GM12873 (cell line): ENCODE measurements at regions not wholly inside any gene's neighbourhood (a gene's known extent, or its start where the extent isn't known, plus 50 kb on each side); places are given as distances from the start of the nearest gene placed in this dataset.

ENCODE experiments used
- CTCF ChIP-seq: IDR thresholded peaks from 2 replicates; pipeline ENCODE4 v1.5.1; 2012; ENCODE audit warnings: low read depth, mild to moderate bottlenecking, moderate library complexity, low read length, control low read depth; ENCODE audit not compliant: insufficient read depth; ENCODE audit errors: missing control alignments

DNA sequence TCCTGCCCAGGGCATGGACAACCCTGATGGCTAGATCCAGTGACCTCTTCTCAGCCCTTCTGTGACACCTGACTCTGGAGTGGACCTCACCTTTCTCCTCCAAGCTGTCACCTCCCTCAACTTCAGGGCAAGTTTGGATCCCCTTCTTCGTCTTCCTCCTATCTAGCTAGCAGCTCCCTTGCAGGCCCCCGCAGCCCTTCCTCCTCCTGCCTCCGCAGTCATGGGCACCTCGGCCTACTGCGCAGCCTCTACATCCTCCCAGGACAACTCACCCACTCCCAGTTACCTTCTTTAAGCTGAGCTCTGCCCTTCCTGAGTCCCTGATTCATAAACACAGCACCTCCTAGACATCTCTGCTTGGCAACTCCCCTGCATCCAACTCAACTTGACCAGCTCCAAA lies 61.3 kb upstream of the ID3 start:
- TF ChIP-seq CTCF = no peak

GRCh38 chr1:23619299-23620188 lies 60.2 kb upstream of the ID3 start:
- no peak for TF ChIP-seq CTCF

GRCh38 chr1:23618586-23619083 lies 59.3 kb upstream of the ID3 start:
- TF ChIP-seq CTCF = no peak

GRCh38 chr1:23617084-23617521 lies 57.8 kb upstream of the ID3 start:
- no peak for TF ChIP-seq CTCF

DNA sequence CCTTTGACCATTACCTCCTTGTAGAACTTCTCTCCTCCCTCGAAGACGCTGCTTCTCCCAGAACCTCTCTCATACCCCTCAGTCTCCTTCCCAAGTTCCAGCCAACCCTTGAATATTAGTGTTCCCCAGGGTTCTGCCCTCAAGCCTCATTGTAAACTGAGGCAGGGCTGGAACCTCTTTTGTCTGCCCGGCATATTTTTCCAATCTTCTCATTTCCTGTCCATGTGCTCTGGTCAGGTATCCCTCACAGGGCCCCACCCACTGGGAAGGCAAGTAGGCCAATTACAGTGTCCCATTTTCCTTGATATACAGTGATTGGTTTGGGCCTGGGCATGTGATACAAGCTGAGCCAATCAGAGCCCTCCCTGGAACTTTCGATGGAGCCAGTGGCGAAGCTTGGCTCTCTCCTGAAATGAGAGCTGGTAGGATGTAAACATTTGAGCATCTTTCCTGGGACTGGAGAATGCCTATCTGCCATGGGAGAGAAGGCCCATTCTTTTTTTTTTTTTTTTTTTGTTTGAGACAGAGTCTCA lies 57.1 kb upstream of the ID3 start:
- no peak for TF ChIP-seq CTCF

DNA sequence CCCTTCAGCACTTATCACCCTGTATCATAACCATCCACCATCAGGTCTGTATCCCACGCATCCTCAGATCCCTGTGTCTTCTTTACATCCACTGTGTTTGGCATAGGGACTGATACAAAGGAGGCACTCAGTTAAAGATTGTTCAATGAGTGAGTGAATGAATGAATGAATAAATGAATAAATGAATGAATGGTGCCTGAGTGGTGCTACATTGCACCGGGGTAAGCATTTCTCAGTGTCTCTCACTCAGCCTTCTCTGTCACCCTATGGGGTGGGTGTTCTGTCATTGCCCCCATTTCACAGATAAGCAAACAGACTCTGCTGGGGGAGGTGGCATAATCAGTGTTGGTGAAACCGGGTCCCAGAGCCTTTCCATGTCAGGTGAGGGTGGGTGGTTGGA lies 56.6 kb upstream of the ID3 start:
- no peak for TF ChIP-seq CTCF

DNA sequence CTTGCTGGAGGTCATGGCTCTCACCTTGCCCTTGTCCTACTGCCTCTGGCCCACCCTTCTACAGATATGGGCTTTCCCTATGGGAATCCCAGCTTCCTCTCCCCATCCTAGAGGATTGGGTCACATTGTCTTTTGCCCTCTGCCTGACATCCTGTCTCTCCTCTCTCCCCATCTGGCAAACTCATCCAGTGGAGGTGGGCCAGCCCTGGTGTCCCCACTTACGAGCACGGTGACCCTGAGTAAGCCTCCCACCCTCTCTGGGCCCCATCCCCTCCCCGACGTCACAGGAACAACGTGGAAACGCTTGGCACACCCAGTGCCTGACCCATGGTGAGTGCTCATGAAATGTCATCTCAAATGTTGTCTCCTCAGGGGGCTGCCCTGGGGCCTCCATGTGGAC lies 56.1 kb upstream of the ID3 start:
- no peak for TF ChIP-seq CTCF
